ENCODE measurements at regions not wholly inside any gene's neighbourhood (a gene's known extent, or its start where the extent isn't known, plus 50 kb on each side); places are given as distances from the start of the nearest gene placed in this dataset.
"Not testable (repeated sequence)": the region's sequence is repeated elsewhere in the genome, so short reads cannot be mapped to it uniquely, and the experiment has no call there.

GRCh38 chr7:84921154-84921553 lies 265.7 kb downstream of the SEMA3D start (continued):
- no peak for TF ChIP-seq REST (IDR thresholded peaks at IDR 0.05; ENCODE audit: unreplicated experiment)
- TF ChIP-seq ZNF462 (CRISPR knock-in tag; IDR thresholded peaks at IDR 0.05), result no peak

GRCh38 chr7:84916973-84917372 lies 269.9 kb downstream of the SEMA3D start:
- not testable (repeated sequence) for H3K27ac ChIP-seq (ENCODE audit: low read depth); H3K4me2 ChIP-seq; H3K27ac Mint-ChIP-seq; DNase-seq (ENCODE audit: low spot score); H3K27me3 Mint-ChIP-seq (ENCODE audit: insufficient read depth, low read depth, poor library complexity); H3K27me3 ChIP-seq (ENCODE audit: insufficient read depth); H3K4me3 Mint-ChIP-seq; H3F3A ChIP-seq (replicated peaks; ENCODE audit: low read depth); H3K79me2 ChIP-seq (replicated peaks; ENCODE audit: insufficient read depth); H3K36me3 ChIP-seq (ENCODE audit: insufficient read depth); H2AFZ ChIP-seq; H4K20me1 ChIP-seq (replicated peaks; ENCODE audit: insufficient read depth); H3K9me3 Mint-ChIP-seq; H3K9me2 ChIP-seq (ENCODE audit: insufficient read depth); H3K4me3 ChIP-seq; ATAC-seq
- peaks cover 24% of the 10 kb centered on the region for H3K4me1 ChIP-seq (ENCODE audit: insufficient read depth)
- Mint-ChIP-seq H3K4me1 (peaks cover 24% of the 10 kb centered on the region), H3K36me3 (ENCODE audit: low read depth) (peaks cover 25% of the 10 kb centered on the region)

All from GM23338 (cell line).